Body of pancreas (tissue), 4 donors: ENCODE measurements at regions not wholly inside any gene's neighbourhood (a gene's known extent, or its start where the extent isn't known, plus 50 kb on each side); places are given as distances from the start of the nearest gene placed in this dataset.
"Not testable (repeated sequence)": the region's sequence is repeated elsewhere in the genome, so short reads cannot be mapped to it uniquely, and the experiment has no call there.

Source experiments
- ATAC-seq: fragments of 150-250 bp; one replicate; pipeline ENCODE4 v1.9.1; 2016
- DNase-seq, 4 donors: peaks; one replicate each; pipeline ENCODE4 v3.0.0-alpha.2; 2019
- H3K27ac ChIP-seq, 4 donors: fragments of 200-600 bp; sonication (generic); 1 replicate in 3 of 4; 2 replicates in 1 of 4; pipeline versions ENCODE4 v1.5.1 to v1.6.1; 2016 to 2019; ENCODE audit warnings: mild to moderate bottlenecking in 1 of 4, mixed read lengths in 1 of 4, moderate library complexity in 1 of 4
- H3K27me3 ChIP-seq, 2 donors: fragments of 200-600 bp; sonication (generic); one replicate each; pipeline ENCODE4 v1.6.0; 2016; ENCODE audit warnings: mild to moderate bottlenecking in 1 of 2
- H3K36me3 ChIP-seq, 2 donors: fragments of 200-600 bp; sonication (generic); replicated peaks in 1 of 2; 2 replicates each; pipeline ENCODE4 v1.5.1; 2016; ENCODE audit warnings: low read depth in 2 of 2; ENCODE audit not compliant: insufficient read depth in 1 of 2
- H3K4me1 ChIP-seq: fragments of 200-600 bp; sonication (generic); one replicate; pipeline ENCODE4 v1.6.0; 2016
- H3K4me3 ChIP-seq, 2 donors: fragments of 200-600 bp; sonication (generic); 1 replicate in 1 of 2; 2 replicates in 1 of 2; pipeline ENCODE4 v1.5.1; 2016 to 2019
- H3K9me3 ChIP-seq, 3 donors: fragments of 200-600 bp; sonication (generic); 1 replicate in 2 of 3; 2 replicates in 1 of 3; pipeline ENCODE4 v1.5.1; 2016
- POLR2A ChIP-seq, 3 donors: fragments of 450-650 bp; IDR thresholded peaks; one replicate each; pipeline ENCODE4 v1.6.1; 2016; ENCODE audit warnings: antibody characterized with exemption in 3 of 3, mild to moderate bottlenecking in 2 of 3
- WGBS, 2 donors: methylation state at CpG; one replicate each; pipeline ENCODE4 v1.1.5; 2017; 5-methylcytosine and 5-hydroxymethylcytosine counted together
- intact Hi-C: fragments of 100-400 bp; cut with DNase I; formaldehyde crosslinking; loops from one replicate; pipeline ENCODE4 v1.15.1; 2023
- TF ChIP-seq, protein P1 (sequence below), 7 experiments: fragments of 450-650 bp in 4 of 7; fragments of 200-600 bp in 3 of 7; sonication (generic) in 3 of 7; IDR thresholded peaks; one replicate each; pipeline ENCODE4 v1.5.1; 2016 to 2019; ENCODE audit warnings: antibody characterized with exemption in 7 of 7

DNA sequence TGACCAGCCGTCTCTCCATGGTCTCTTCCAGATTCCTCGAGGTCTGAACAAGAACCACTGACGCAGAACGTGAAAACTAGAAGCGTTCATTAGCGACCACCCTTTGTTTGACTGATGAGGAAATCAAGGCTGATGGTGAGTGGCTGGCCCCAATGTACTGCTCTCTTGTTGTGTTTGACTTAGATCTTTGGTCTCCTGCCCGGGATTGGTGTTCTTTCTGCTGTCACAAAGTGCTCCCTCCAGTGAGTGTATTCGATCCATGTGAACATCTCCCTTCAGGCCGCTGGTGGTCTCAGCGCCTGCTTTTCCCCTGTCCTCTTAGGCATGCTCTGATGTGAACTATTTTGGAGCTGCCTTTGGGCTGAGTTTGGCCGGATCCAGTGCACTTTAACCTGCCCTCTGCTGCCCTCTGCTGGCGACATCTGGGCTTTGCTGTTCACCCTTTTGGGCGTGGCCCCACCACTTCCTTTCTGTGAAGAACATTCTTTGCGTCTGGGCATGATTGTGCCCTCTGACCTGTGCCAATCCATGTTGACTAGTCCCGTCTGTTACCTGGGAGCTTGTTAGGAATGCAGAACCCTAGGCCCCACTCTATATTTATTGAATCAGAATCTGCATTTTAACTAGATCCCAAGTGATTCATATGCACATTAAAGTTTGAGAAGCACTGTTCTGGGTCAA lies 279.1 kb downstream of the TTC6 start:
- no peaks in the 10 kb centered on the region for H3K9me3 ChIP-seq
- no peak for TF ChIP-seq POLR2A (IDR thresholded peaks at IDR 0.05)
- TF ChIP-seq, protein P1, sequence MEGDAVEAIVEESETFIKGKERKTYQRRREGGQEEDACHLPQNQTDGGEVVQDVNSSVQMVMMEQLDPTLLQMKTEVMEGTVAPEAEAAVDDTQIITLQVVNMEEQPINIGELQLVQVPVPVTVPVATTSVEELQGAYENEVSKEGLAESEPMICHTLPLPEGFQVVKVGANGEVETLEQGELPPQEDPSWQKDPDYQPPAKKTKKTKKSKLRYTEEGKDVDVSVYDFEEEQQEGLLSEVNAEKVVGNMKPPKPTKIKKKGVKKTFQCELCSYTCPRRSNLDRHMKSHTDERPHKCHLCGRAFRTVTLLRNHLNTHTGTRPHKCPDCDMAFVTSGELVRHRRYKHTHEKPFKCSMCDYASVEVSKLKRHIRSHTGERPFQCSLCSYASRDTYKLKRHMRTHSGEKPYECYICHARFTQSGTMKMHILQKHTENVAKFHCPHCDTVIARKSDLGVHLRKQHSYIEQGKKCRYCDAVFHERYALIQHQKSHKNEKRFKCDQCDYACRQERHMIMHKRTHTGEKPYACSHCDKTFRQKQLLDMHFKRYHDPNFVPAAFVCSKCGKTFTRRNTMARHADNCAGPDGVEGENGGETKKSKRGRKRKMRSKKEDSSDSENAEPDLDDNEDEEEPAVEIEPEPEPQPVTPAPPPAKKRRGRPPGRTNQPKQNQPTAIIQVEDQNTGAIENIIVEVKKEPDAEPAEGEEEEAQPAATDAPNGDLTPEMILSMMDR (IDR thresholded peaks at IDR 0.05): peak; percentile 73 to 86 (median 84)
- H3K4me3 ChIP-seq: no peak overlapping the region
- H3K36me3 ChIP-seq: no peaks in the 10 kb centered on the region
- peaks cover 5% of the 10 kb centered on the region for H3K4me1 ChIP-seq
- WGBS, 2 donors: 19 to 26% methylated on average over 15 of the region's 15 CpGs
- no peak overlapping the region for H3K27ac ChIP-seq
- H3K27me3 ChIP-seq: no peaks in the 10 kb centered on the region
- ATAC-seq (peak; percentile 91), DNase-seq (peak; percentile 81 to 89 (median 85))
- intact Hi-C loops: loop anchor here (10.0 kb wide), 2 partner anchors 160 to 640 kb away; no protein-coding TSS in a partner anchor

DNA sequence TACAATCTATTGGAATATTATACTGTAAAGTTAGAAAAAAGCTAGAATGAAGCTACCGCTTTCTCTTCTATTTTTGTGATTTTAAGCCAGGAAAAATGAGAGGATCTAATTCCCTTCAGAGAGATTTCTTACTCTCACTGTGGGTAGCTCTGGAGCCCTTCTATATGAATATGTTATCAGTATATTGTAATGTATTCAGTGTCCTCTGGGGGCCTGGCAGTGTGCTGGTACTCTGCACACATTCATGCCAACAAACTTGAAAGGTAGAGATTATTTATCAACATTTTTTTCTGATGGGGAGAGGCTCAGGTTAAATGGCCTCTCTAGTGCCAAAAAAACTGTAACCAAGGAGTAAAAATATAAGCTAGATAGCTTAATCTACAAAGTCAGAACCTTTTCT lies 292.8 kb downstream of the TTC6 start:
- no peak overlapping the region for H3K27ac ChIP-seq
- intact Hi-C loops: no loop called here
- no peak for ATAC-seq
- no peak overlapping the region for H3K4me3 ChIP-seq
- TF ChIP-seq, protein P1 (IDR thresholded peaks at IDR 0.05): no peak
- no peak for TF ChIP-seq POLR2A (IDR thresholded peaks at IDR 0.05)
- DNase-seq: no peak
- H3K4me1 ChIP-seq: no peaks in the 10 kb centered on the region
- H3K27me3 ChIP-seq: no peaks in the 10 kb centered on the region
- no peaks in the 10 kb centered on the region for H3K9me3 ChIP-seq
- WGBS, 2 donors: 91 to 97% methylated on average over 1 of the region's 1 CpG
- H3K36me3 ChIP-seq: no peaks in the 10 kb centered on the region

DNA sequence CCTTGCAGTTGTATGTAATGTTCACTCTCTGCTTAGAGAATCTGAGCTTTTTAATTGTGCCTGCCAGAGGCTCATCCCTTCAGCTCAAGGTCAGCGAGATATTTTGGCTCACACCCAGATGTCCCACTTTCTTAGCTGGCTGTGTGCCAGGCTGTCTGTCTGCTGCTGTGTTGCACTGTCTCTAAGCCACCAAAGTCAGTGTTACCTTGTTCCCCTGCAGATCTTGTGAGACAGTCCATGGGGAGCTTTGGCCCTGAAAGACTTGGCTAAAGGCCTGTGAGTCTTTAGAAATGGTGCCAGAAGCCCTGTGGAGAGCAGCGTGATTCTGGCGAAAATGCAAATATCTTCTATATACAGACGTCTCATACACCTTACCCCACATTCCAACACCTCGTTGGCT lies 293.7 kb downstream of the TTC6 start:
- 15 to 32% methylated on average over 5 of the region's 5 CpGs for WGBS, 2 donors

DNA sequence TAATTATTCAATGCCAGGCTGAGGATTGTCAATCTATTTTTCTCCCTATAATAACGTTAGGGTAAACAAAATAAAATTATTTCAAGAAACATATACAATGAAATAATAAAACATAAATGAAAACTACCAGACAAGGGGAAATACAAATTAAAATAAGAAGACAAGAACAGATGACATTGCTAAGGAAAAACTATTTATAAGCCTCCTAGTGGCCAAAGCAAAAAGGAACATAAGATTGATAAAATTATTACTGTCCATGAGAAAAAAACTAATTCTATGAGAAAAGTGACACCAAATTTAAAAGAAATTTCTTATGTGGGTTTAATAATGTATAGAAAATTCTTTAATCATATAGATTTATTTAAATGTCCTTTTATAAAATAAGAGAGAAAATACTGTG lies 294.7 kb downstream of the TTC6 start:
- TF ChIP-seq, protein P1 (IDR thresholded peaks at IDR 0.05): peak in 1 of 7 experiments; percentile 9
- TF ChIP-seq POLR2A (IDR thresholded peaks at IDR 0.05): no peak
- intact Hi-C loops: no loop called here
- 46 to 65% methylated on average over 1 of the region's 1 CpG for WGBS, 2 donors
- Histone ChIP-seq H3K4me1 (no peaks in the 10 kb centered on the region), H3K27me3 (no peaks in the 10 kb centered on the region), H3K9me3 (no peaks in the 10 kb centered on the region), H3K36me3 (no peaks in the 10 kb centered on the region), H3K4me3 (no peak overlapping the region), H3K27ac (no peak overlapping the region)
- no peak for DNase-seq
- no peak for ATAC-seq

More for the DNA sequence above, 293.7 kb downstream of the TTC6 start:
- Histone ChIP-seq H3K27ac (no peak overlapping the region), H3K4me1 (no peaks in the 10 kb centered on the region), H3K4me3 (no peak overlapping the region), H3K9me3 (no peaks in the 10 kb centered on the region), H3K27me3 (no peaks in the 10 kb centered on the region), H3K36me3 (no peaks in the 10 kb centered on the region)
- TF ChIP-seq, protein P1 (IDR thresholded peaks at IDR 0.05): no peak
- no peak for TF ChIP-seq POLR2A (IDR thresholded peaks at IDR 0.05)
- ATAC-seq: no peak
- peak in 1 of 4 donors; percentile 9 for DNase-seq
- intact Hi-C loops: no loop called here

DNA sequence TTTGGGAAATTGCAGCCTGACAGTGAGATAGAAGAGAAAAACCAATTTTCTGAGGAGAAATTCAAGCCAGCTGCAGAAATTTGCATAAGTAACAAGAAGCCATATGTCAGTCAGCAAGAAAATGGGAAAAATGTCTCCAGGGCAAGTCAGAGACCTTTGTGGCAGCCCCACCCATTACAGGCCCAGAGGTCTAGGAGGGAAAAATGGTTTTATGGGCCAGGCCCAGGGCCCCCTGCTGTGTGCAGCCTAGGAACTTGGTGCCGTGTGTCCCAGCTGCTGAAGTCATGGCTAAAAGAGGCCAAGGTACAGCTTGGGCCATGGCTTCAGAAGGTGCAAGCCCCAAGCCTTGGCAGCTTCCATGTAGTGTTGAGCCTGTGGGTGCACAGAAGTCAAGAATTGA lies 296.1 kb downstream of the TTC6 start:
- 50 to 100% methylated on average over 1 of the region's 1 CpG for WGBS, 2 donors

More for the DNA sequence above, 296.1 kb downstream of the TTC6 start:
- H3K27ac ChIP-seq, ATAC-seq, H3K4me3 ChIP-seq, intact Hi-C loops, DNase-seq, H3K27me3 ChIP-seq, H3K4me1 ChIP-seq, H3K36me3 ChIP-seq, H3K9me3 ChIP-seq: not testable (repeated sequence)
